ENCODE measurements at regions not wholly inside any gene's neighbourhood (a gene's known extent, or its start where the extent isn't known, plus 50 kb on each side); places are given as distances from the start of the nearest gene placed in this dataset.

DNA sequence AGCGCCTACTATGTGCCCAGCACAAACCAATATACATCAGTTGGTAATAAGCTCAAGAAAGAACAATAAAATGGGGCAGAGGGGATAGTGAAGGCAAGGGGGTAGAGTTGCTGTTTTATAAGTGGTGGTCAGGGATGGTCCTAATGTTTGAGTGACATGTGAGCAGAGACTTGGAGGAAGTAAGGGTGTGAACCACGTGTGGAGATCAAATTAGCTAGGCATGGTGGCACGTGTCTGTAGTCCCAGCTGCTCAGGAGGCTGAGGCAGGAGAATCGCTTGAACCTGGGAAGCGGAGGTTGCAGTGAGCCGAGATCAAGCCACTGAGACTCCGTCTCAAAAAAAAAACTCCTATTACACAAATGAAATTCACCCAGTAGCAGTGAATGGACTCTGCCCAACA lies 56.5 kb downstream of the IRX6 start:
- Mint-ChIP-seq H3K9me3 (no peaks in the 10 kb centered on the region), H3K27ac (no peak overlapping the region), H3K4me1 (no peaks in the 10 kb centered on the region), H3K4me3 (no peak overlapping the region), H3K27me3 (peaks cover 13% of the 10 kb centered on the region)
- no peak for DNase-seq
- no peak for ATAC-seq

DNA sequence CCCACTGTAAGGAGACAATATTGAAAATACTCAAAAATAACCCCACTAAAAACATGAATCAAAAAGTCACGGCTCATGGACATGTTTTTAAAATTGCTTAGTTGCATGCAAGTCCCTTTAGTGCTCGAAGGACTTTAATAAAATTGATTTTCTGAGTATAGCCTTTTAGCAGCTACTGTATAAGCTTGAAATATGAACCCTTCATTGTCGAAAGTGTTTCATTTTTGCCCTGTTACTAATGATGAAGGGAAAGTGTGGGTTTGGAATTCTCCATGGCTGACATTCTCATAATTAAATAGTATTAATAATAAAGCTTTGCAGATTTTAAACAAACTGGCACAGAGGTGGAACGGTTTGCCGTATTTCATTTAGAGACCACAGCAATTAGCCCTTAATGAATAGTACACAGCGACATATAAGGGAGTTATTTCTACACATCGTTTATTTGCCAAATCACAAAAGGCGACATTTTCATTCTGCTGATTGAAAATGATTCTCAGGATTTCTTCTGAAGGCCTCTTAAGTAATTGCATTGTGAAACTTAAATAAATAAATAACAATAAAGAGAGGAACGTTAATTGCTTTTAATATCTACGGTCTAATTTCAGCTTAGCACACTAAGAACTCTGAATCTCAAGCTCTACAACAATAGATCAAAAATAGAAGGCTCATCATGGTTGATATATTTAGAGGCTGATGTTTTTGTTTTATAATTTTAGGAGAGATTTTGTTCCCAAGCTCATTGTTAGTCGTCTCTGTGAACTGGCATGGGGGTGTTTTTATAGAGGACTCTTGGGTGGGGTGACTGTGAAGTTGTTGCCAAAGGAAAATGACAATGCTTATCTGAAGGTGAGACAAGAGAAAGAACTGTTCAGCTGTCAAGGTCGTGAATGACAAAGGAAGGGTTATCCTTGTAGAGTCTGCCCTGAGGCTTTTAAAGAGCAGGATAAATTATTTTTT lies 60.6 kb downstream of the IRX6 start:
- Mint-ChIP-seq H3K4me3 (no peak overlapping the region), H3K4me1 (no peaks in the 10 kb centered on the region), H3K27me3 (peaks cover 12% of the 10 kb centered on the region), H3K9me3 (no peaks in the 10 kb centered on the region), H3K27ac (no peak overlapping the region)
- ATAC-seq, result no peak
- DNase-seq, result no peak

DNA sequence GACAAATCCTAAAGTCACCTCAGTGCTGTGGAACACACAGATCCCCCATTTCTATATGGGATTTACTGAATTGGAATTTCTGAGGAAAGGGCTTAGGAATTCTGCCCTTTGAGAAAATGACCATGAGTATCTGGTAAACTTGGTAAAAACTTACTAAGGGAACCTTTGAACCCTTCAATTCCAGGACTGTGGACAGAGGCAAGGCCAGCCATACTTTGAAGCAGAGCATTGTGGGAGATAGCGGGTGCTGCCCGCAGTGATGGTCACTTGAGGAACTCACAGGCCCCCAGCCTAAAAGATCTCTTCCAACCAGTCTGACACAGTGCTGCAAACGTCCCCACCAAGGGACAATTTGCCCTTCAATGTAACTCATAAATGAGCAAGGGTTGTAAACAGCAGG lies 61.4 kb downstream of the IRX6 start:
- ATAC-seq (no peak), DNase-seq (no peak)
- Mint-ChIP-seq H3K9me3 (no peaks in the 10 kb centered on the region), H3K27ac (peak overlapping the region in 1 of 2 donors; percentile 15), H3K4me1 (no peaks in the 10 kb centered on the region), H3K4me3 (no peak overlapping the region), H3K27me3 (peaks cover 4% of the 10 kb centered on the region)

DNA sequence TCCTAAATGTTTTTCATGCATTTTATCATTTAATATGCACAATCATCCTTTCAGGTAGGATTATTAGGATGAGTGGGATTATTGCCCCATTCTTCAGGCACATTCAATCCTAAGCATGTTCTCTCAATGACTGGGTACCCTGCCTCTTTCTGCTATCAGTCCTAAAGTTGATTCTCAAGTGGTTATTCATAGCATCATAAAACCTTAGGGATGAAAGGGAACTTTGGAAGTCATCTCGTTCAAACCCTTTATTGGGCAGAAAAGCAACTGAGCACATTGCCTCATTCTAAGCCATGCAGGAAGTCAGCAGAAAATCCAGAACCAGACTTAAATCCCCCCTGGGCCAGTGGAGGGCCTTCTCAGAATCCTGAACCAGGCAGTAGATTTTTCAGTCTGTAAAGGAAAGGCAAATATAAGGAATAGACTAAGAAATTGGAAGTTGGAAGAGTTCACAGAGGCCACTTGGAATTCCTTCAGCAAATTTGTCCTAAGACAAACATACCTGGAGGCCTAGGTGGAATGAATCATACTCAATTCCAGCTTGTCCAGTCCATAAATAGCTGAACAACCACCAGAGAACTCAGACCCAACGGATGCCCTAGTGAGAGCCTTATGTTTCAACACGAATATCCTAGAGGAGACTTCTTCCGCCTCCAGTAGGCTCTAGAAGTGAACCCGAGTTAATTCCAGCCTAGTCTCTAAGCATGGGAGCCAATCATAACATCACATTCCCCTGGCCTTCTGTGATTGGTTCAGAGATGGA lies 62.7 kb downstream of the IRX6 start:
- ATAC-seq, result no peak
- Mint-ChIP-seq H3K4me1 (no peaks in the 10 kb centered on the region), H3K27me3 (no peaks in the 10 kb centered on the region), H3K27ac (no peak overlapping the region), H3K4me3 (no peak overlapping the region), H3K9me3 (no peaks in the 10 kb centered on the region)
- DNase-seq, result no peak

DNA sequence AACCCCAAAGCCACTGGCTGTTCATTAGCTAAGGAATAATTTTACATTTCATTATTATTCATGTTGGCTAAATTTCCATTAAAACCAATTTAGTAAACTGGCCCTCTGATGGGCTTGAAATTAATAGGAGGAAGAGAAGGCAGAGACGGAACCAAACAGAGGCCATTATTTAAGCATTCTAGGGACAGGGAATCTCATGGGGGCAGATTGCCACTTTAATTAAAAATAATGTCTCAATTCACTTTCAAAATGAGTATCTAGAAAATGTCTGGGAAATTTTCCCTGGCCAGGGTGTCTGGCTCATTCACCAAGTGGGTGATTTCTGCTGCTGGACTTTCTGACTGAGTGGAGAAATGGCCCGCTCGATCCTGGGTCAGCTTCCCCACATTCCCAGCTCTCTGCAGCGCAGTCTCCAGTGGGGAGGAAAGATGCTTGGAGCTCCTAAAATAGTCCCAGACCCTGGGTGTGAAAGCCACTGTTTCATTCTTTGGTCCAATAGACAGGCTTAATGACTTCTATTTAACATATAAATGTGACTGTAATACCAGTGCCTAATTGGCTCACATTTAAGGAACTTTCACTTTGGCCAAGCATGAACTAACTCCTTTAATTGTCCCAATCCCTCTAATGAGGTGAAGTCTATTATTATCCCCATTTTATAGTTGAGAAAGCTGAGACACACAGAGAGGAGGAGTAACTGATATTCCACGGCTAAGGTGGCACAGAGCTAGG lies 64.3 kb downstream of the IRX6 start:
- Mint-ChIP-seq H3K4me3 (no peak overlapping the region), H3K4me1 (no peaks in the 10 kb centered on the region), H3K27me3 (no peaks in the 10 kb centered on the region), H3K27ac (no peak overlapping the region), H3K9me3 (no peaks in the 10 kb centered on the region)
- DNase-seq, result no peak
- no peak for ATAC-seq

DNA sequence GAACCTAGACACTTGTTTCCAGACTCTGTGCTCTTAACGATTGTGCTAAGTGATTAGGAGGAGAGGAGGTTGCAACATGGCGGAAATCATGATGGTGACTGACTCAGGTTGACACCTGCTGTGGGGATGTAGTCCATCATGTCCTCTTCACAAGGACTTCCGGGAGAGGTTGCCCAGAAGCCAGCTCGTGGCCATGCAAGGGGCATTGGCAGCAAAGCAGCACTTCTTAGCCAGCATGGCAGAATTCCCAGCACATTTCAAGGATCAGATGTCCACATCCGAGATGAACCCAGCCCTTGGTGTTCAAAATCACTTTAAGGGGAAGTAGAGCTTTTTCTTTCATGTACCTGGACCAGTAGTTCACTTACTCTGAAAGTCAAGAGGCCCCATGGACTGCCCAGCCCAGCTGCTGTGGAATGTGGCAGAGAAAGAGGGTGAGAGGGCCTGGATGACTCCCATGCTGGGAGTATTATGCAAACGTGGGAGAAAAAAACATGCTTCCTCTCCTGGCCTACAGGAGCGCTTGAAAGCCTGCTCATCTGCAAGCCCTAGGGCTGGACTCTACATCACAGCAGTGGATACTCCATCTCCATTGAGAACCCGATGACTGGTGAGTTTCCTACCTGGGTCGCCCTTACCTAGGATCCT lies 65.5 kb downstream of the IRX6 start:
- Mint-ChIP-seq H3K27me3 (no peaks in the 10 kb centered on the region), H3K27ac (no peak overlapping the region), H3K4me3 (no peak overlapping the region), H3K9me3 (no peaks in the 10 kb centered on the region), H3K4me1 (no peaks in the 10 kb centered on the region)
- ATAC-seq, result no peak
- DNase-seq, result no peak

DNA sequence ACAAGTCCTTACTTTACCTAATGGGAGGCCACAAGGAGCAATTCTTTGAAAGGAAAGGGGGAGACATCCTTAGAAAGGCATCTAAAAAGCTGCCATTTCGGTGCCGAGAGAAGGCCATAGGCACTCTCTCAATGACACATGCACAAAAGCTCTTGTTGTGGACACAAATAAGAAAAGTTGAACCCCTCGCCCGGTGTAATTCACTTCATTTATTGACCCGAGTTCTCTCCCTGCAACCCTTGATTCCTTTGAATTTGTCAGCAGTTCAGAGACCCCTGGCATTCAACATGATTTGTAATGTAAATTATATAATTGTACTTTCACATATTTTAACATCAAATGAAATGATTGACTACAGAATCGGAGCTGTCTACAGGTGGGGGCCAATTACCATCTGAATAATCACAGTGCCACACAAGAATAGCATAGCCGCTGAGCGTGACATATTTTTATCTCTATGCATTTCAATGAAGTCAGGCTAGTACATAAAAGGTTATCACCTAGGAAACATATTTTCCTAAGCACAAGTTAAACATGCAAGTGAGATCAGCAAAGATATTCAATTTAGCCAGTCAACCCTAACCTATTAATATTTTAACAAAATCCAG lies 66.7 kb downstream of the IRX6 start:
- Mint-ChIP-seq H3K27me3 (no peaks in the 10 kb centered on the region), H3K4me1 (no peaks in the 10 kb centered on the region), H3K27ac (no peak overlapping the region), H3K4me3 (no peak overlapping the region), H3K9me3 (no peaks in the 10 kb centered on the region)
- ATAC-seq (no peak), DNase-seq (no peak)

DNA sequence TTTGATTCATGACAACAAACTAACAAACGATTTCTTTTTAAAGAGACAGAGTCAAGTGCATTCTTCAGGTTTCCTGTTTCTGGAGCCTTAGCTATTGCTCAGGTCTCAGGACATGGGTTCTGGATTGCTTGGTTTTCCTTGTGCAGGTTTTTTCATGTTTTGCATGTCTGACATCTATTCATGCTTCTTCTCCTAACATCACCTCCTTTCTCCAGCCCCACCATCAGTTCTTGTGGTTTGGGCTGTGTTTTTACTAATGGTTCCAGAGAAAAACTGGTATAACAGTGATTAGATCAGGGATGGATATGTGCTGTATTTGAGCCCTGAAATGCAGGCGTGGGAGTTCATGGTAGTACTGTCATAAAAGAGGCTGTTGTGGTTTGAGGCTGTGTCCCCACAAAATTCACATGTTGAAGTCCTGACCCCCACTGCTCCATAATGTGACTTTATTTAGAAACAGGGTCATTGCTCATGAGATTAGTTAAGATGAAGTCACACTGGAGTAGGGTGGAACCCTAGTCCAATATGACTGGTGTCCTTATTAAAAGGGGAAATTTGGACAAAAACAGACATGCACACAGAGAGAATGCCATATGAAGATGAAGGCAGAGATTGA lies 67.9 kb downstream of the IRX6 start:
- Mint-ChIP-seq H3K4me1 (no peaks in the 10 kb centered on the region), H3K4me3 (no peak overlapping the region), H3K27me3 (no peaks in the 10 kb centered on the region), H3K27ac (no peak overlapping the region), H3K9me3 (peaks cover 0 to 6% of the 10 kb centered on the region in 2 donors)
- no peak for ATAC-seq
- no peak for DNase-seq

DNA sequence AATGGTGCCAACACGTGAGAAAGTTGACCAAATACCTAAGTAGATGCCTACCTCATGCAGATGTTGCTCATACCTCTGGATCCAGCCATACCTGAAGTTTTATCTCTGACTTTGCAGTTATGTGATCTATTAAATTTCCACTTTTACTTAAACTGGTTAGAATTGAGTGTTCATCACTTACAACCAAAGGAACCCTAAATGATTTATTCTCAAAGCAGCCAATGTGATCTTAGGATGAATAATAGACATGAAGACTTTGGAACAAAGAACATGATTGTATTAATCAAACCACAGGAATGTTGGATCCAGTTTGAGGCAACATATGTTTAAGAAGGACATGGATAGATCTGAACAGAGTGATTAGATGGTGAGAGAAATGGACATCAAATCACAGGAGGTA lies 68.7 kb downstream of the IRX6 start:
- H3K27me3 Mint-ChIP-seq, result no peaks in the 10 kb centered on the region
- DNase-seq (no peak), ATAC-seq (no peak)
- H3K4me1 Mint-ChIP-seq, result no peaks in the 10 kb centered on the region
- H3K9me3 Mint-ChIP-seq, result peaks cover 0 to 6% of the 10 kb centered on the region in 2 donors
- no peak overlapping the region for H3K4me3 Mint-ChIP-seq
- H3K27ac Mint-ChIP-seq, result no peak overlapping the region

DNA sequence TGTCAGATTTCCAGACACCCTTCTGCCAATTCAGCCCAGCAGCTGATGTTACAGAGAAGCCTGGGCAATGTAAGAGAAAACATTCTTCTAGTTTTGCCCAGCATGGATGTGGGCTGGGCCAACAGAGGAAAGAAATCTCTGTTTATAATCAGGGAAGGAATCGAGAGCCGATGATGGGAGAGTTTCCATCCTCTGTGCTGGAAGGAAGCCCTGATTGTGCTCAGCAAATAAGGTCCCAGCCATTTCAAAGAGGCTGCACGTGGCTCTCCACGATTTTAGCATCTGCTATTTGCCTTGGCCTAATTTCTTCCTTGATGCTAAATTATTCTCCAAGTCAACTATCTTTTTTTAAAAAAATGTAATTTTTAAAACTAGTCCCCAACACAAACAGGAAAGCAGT lies 70.0 kb downstream of the IRX6 start:
- Mint-ChIP-seq H3K27ac (no peak overlapping the region), H3K4me3 (no peak overlapping the region), H3K27me3 (no peaks in the 10 kb centered on the region), H3K4me1 (no peaks in the 10 kb centered on the region), H3K9me3 (peaks cover 0 to 6% of the 10 kb centered on the region in 2 donors)
- DNase-seq (no peak), ATAC-seq (no peak)

DNA sequence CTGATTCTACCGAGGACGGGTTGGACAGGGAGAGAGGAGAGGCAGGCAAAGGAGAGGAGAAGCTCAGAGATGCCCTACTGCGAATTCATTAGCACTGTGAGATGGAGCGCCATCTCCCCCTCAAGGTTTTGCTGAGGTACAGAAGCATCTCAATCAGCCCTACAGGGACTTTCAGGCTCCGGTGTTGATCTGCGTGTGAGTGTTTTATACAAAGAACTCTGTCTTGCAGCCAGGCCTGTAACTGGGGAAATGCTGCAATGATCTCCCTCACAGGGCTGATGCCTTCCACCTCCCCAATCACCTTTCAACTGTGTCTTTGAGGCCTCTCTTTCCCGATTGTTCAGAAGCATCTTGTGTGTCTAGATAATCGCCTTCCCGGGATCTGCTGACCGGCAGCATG lies 74.8 kb downstream of the IRX6 start:
- H3K27me3 Mint-ChIP-seq, result peaks cover 9% of the 10 kb centered on the region
- ATAC-seq (no peak), DNase-seq (no peak)
- no peaks in the 10 kb centered on the region for H3K4me1 Mint-ChIP-seq
- no peak overlapping the region for H3K4me3 Mint-ChIP-seq
- H3K27ac Mint-ChIP-seq, result no peak overlapping the region
- peaks cover 0 to 6% of the 10 kb centered on the region in 2 donors for H3K9me3 Mint-ChIP-seq

DNA sequence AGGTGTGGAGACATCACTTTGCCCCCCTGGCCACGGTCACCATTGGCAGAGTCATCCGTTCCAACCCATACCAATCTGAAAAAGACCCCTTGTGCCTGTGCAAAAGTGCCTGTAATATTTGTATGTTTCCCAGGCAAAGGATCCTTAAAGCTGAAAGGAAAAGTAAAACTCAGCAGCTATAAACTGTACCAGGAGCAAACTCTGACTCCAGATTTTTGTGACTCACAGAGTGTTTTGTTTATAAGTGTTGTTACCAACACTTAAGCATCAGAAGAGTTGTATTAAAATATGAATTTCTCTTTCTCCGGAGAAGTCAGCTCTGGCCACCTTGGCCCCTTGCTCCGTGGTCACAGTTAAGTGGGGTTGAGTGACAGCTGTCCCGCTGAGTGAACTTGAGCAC lies 75.9 kb downstream of the IRX6 start:
- ATAC-seq (no peak), DNase-seq (no peak)
- peaks cover 9% of the 10 kb centered on the region for H3K27me3 Mint-ChIP-seq
- no peak overlapping the region for H3K4me3 Mint-ChIP-seq
- H3K4me1 Mint-ChIP-seq, result no peaks in the 10 kb centered on the region
- H3K9me3 Mint-ChIP-seq, result peaks cover 0 to 6% of the 10 kb centered on the region in 2 donors
- H3K27ac Mint-ChIP-seq, result no peak overlapping the region

DNA sequence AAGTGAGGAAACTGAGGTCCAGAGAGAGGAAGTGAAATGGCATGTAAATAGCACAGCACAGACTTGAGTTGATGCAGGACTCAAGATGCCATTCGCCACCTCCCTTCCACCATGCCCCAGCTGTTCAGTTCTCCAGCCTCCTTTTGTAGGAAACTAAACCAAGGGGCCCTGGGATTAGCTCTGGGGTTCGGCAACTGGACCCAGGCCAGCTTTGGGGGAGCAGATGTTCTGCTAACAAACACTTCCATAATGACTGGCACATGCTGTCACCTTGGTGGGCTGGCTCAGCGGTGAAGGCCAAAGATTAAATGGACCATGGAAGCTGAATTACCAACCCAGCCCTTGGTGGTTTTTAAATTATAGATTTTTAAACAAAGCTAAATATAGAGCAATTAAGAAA lies 77.0 kb downstream of the IRX6 start:
- H3K27ac Mint-ChIP-seq, result no peak overlapping the region
- peaks cover 0 to 6% of the 10 kb centered on the region in 2 donors for H3K9me3 Mint-ChIP-seq
- no peak overlapping the region for H3K4me3 Mint-ChIP-seq
- no peaks in the 10 kb centered on the region for H3K4me1 Mint-ChIP-seq
- ATAC-seq, result no peak
- no peak for DNase-seq
- peaks cover 9% of the 10 kb centered on the region for H3K27me3 Mint-ChIP-seq

DNA sequence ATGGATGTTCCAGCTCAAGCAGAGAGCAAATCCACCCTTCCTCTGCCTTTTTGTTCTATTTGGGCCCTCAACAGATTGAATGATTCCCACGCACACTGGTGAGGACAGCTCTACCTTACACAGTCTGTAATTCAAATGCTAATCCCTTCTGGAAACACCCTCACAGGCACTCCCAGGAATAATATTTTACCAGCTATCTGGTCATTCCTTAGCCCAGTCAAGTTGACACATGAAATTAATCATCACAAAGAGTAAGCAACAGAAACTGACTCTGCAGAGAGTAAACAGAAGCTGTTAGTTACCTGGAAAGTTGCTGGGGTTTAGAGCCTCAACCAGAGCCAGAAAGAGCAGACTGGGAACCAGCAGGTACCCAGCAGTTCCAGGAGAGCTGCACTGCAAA lies 75.5 kb upstream of the MMP2 start:
- H3K4me3 Mint-ChIP-seq, result no peak overlapping the region
- no peak for ATAC-seq
- H3K27ac Mint-ChIP-seq, result no peak overlapping the region
- no peaks in the 10 kb centered on the region for H3K9me3 Mint-ChIP-seq
- H3K4me1 Mint-ChIP-seq, result no peaks in the 10 kb centered on the region
- no peak for DNase-seq
- H3K27me3 Mint-ChIP-seq, result peaks cover 9% of the 10 kb centered on the region

DNA sequence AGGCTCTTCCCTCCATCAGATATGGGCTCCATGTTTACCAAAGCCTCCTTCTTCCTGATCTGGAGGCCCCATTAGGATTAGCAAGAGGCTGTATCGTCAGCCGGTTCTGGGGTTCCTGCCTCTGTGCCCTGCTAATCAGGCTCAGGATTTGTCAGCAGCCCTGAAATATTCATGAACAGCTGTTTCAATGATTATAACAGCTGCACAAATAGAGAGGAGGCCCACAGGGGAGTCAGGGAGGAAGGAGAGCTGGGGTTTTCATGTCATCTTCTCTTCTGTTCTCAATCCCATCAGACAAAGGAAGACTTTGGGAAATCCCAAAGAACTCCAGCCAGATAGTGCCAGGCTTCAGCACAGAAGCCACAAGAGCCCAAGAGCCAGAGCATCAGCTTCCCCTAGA lies 72.3 kb upstream of the MMP2 start:
- H3K27ac Mint-ChIP-seq, result no peak overlapping the region
- no peaks in the 10 kb centered on the region for H3K4me1 Mint-ChIP-seq
- ATAC-seq, result no peak

More for the DNA sequence above, 72.3 kb upstream of the MMP2 start:
- H3K27me3 Mint-ChIP-seq, result peaks cover 4% of the 10 kb centered on the region
- no peak for DNase-seq
- H3K4me3 Mint-ChIP-seq, result no peak overlapping the region
- H3K9me3 Mint-ChIP-seq, result no peaks in the 10 kb centered on the region
